Neuronal stem cell (in vitro differentiated cells): ENCODE measurements at regions not wholly inside any gene's neighbourhood (a gene's known extent, or its start where the extent isn't known, plus 50 kb on each side); places are given as distances from the start of the nearest gene placed in this dataset.
"Not testable (repeated sequence)": the region's sequence is repeated elsewhere in the genome, so short reads cannot be mapped to it uniquely, and the experiment has no call there.

ENCODE experiments used
- DNase-seq: peaks from one replicate; pipeline ENCODE4 v3.0.0-alpha.2; 2013; ENCODE audit warnings: low spot score
- H2AFZ ChIP-seq: one replicate; pipeline ENCODE4 v1.6.1; 2013; ENCODE audit warnings: mild to moderate bottlenecking, low read length, inconsistent platforms
- H2AK5ac ChIP-seq: 2 replicates; pipeline ENCODE4 v1.6.1; 2013; ENCODE audit warnings: low read depth, mild to moderate bottlenecking, inconsistent platforms, low read length, moderate library complexity, mixed read lengths
- H2BK120ac ChIP-seq: 2 replicates; pipeline ENCODE4 v1.6.1; 2013; ENCODE audit warnings: low read depth, mild to moderate bottlenecking, inconsistent platforms, low read length, moderate library complexity, mixed read lengths
- H2BK12ac ChIP-seq: one replicate; pipeline ENCODE4 v1.6.1; 2013; ENCODE audit warnings: low read length, inconsistent platforms
- H2BK15ac ChIP-seq: 2 replicates; pipeline ENCODE4 v1.6.1; 2013; ENCODE audit warnings: mild to moderate bottlenecking, low read length, inconsistent platforms, mixed read lengths
- H2BK5ac ChIP-seq: one replicate; pipeline ENCODE4 v1.6.1; 2013; ENCODE audit warnings: inconsistent platforms, mild to moderate bottlenecking, low read length, moderate library complexity
- H3K14ac ChIP-seq: one replicate; pipeline ENCODE4 v1.6.1; 2013; ENCODE audit warnings: low read length, inconsistent platforms
- H3K18ac ChIP-seq: 2 replicates; pipeline ENCODE4 v1.6.1; 2013; ENCODE audit warnings: low read length, inconsistent platforms
- H3K23ac ChIP-seq: 2 replicates; pipeline ENCODE4 v1.6.1; 2013; ENCODE audit warnings: low read depth, mild to moderate bottlenecking, mixed read lengths, low read length, inconsistent platforms; ENCODE audit not compliant: poor library complexity
- H3K27ac ChIP-seq: replicated peaks from 3 replicates; pipeline ENCODE4 v1.5.1; 2013; ENCODE audit warnings: low read length, inconsistent platforms
- H3K27me3 ChIP-seq, 3 experiments: 2 replicates each; pipeline ENCODE4 v1.6.1; 2013; ENCODE audit warnings: low read length in 3 of 3, mild to moderate bottlenecking in 2 of 3, inconsistent platforms in 1 of 3, low read depth in 1 of 3, mixed read lengths in 1 of 3, moderate library complexity in 1 of 3; ENCODE audit not compliant: control insufficient read depth in 3 of 3, insufficient read depth in 3 of 3
- H3K36me3 ChIP-seq, 2 donors: replicated peaks in 1 of 2; 2 replicates each; pipeline ENCODE4 v1.6.1; 2013; ENCODE audit warnings: low read length in 2 of 2; ENCODE audit not compliant: control insufficient read depth in 2 of 2, insufficient read depth in 2 of 2
- H3K4ac ChIP-seq: 2 replicates; pipeline ENCODE4 v1.6.1; 2013; ENCODE audit warnings: inconsistent platforms, mild to moderate bottlenecking, low read length, moderate library complexity
- H3K4me1 ChIP-seq, 2 donors: 1 replicate in 1 of 2; 2 replicates in 1 of 2; pipeline ENCODE4 v1.6.1; 2013; ENCODE audit warnings: low read length in 2 of 2, low read depth in 1 of 2; ENCODE audit not compliant: control insufficient read depth in 2 of 2, insufficient read depth in 1 of 2
- H3K4me2 ChIP-seq: one replicate; pipeline ENCODE4 v1.6.1; 2013; ENCODE audit warnings: mild to moderate bottlenecking, low read length, inconsistent platforms; ENCODE audit not compliant: insufficient read depth, poor library complexity, severe bottlenecking
- H3K4me3 ChIP-seq, 2 donors: 2 replicates each; pipeline ENCODE4 v1.5.1; 2013; ENCODE audit warnings: low read length in 2 of 2, mild to moderate bottlenecking in 2 of 2, inconsistent platforms in 1 of 2, moderate library complexity in 1 of 2
- H3K79me1 ChIP-seq: one replicate; pipeline ENCODE4 v1.6.1; 2013; ENCODE audit warnings: low read depth, mild to moderate bottlenecking, inconsistent platforms, low read length, moderate library complexity
- H3K9ac ChIP-seq: one replicate; pipeline ENCODE4 v1.6.1; 2013; ENCODE audit warnings: mild to moderate bottlenecking, low read depth, low read length, inconsistent platforms; ENCODE audit not compliant: poor library complexity
- H3K9me3 ChIP-seq, 2 donors: replicated peaks in 1 of 2; 2 replicates each; pipeline versions ENCODE3 to v1.6.1; 2013; ENCODE audit warnings: low read length in 2 of 2, mild to moderate bottlenecking in 2 of 2, inconsistent platforms in 1 of 2, low read depth in 1 of 2, mixed read lengths in 1 of 2, moderate library complexity in 1 of 2; ENCODE audit not compliant: control insufficient read depth in 2 of 2, insufficient read depth in 1 of 2
- H4K8ac ChIP-seq: one replicate; pipeline ENCODE4 v1.6.1; 2013; ENCODE audit warnings: low read depth, mild to moderate bottlenecking, inconsistent platforms, low read length, moderate library complexity
- H4K91ac ChIP-seq: one replicate; pipeline ENCODE4 v1.6.1; 2013; ENCODE audit warnings: low read length, low read depth, mild to moderate bottlenecking, inconsistent platforms; ENCODE audit not compliant: poor library complexity
- WGBS, 2 donors: extraction: QIAGEN DNeasy Blood & Tissue Kit; methylation state at CpG; one replicate each; pipeline ENCODE4 v1.1.7; 2013; ENCODE audit warnings: missing lambda C conversion rate in 2 of 2, mixed read lengths in 1 of 2; ENCODE audit not compliant: insufficient read length in 2 of 2, insufficient replicate concordance in 1 of 2; ENCODE audit errors: extremely low coverage in 2 of 2; 5-methylcytosine and 5-hydroxymethylcytosine counted together

DNA sequence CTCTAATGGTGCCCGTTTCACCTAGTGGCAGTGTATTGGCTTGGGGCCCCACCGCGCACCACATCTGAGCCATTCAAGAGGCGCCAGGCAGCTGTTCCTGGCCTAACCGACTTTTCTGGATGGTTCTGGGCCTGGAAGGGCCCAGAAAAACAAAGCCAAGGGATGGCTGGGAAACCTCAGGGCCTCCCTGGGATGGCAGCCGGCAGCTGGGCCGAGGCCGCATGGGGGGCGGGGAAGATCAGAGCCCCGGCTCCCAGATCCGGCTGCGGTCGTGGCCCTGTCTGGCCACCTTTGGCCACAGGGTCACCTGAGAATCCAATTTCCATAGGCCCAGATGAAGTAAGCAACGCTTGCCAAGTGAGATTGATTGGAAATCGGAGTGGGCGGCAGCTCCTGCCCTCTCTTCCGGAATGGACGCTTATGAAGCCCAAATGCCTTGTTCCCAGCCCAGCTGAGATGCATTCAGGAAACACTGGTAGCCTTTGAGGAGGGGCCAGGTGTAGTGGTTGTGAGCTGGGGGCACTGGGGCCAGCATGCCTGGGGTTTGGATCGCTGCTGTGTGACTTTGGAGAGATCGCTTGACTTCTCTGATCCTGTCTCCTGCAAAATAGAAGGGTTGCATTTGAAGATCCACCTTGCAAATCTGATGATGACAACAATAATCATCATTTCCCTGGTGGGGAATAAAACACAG is 163.8 kb upstream of the GSE1 start:
- Histone ChIP-seq H2AFZ (no peak overlapping the region), H4K8ac (no peak overlapping the region), H3K27me3 (peaks cover 0 to 15% (median 10%) of the 10 kb centered on the region in 3 experiments), H3K4ac (no peak overlapping the region), H3K4me3 (no peak overlapping the region), H2BK120ac (no peak overlapping the region), H2BK5ac (no peak overlapping the region), H3K14ac (no peak overlapping the region), H3K79me1 (no peaks in the 10 kb centered on the region), H3K23ac (no peak overlapping the region), H3K4me2 (no peak overlapping the region), H3K4me1 (peaks cover 9 to 41% of the 10 kb centered on the region in 2 donors), H2AK5ac (peak overlapping the region; percentile 16), H3K36me3 (no peaks in the 10 kb centered on the region), H2BK12ac (no peak overlapping the region), H4K91ac (no peak overlapping the region), H3K9me3 (no peaks in the 10 kb centered on the region), H3K18ac (peak overlapping the region; percentile 62), H2BK15ac (no peak overlapping the region), H3K27ac (no peak overlapping the region), H3K9ac (no peak overlapping the region)
- no CpG with 5 or more reads among the region's 20 CpGs for WGBS, 2 donors
- no peak for DNase-seq

- peaks cover 5 to 36% of the 10 kb centered on the region in 2 donors for H3K4me1 ChIP-seq
- no peak overlapping the region for H3K27ac ChIP-seq
- no peaks in the 10 kb centered on the region for H3K36me3 ChIP-seq
- H3K9me3 ChIP-seq: no peaks in the 10 kb centered on the region
- H3K4ac ChIP-seq: no peak overlapping the region
- H4K91ac ChIP-seq: no peak overlapping the region
- H3K4me3 ChIP-seq: no peak overlapping the region
- no peak overlapping the region for H2BK12ac ChIP-seq
- no peak overlapping the region for H3K4me2 ChIP-seq
- H3K23ac ChIP-seq: no peak overlapping the region
- no peak overlapping the region for H3K18ac ChIP-seq
- WGBS, 2 donors: no CpG with 5 or more reads among the region's 7 CpGs
- H3K79me1 ChIP-seq: no peaks in the 10 kb centered on the region
- no peak overlapping the region for H2BK15ac ChIP-seq
- H4K8ac ChIP-seq: no peak overlapping the region
- H2AK5ac ChIP-seq: peak overlapping the region; percentile 16
- no peak for DNase-seq
- H2BK120ac ChIP-seq: no peak overlapping the region
- H3K14ac ChIP-seq: no peak overlapping the region
- no peak overlapping the region for H3K9ac ChIP-seq
- no peak overlapping the region for H2AFZ ChIP-seq
- no peak overlapping the region for H2BK5ac ChIP-seq
- H3K27me3 ChIP-seq: peaks cover 0 to 20% (median 7%) of the 10 kb centered on the region in 3 experiments
Observed at GRCh38 chr16:85449885-85450245, 163.3 kb upstream of the GSE1 start.

GRCh38 chr16:85451142-85451541 is 162.0 kb upstream of the GSE1 start:
- H3K27ac ChIP-seq, H3K9me3 ChIP-seq, H3K36me3 ChIP-seq, H3K4me2 ChIP-seq, H2BK15ac ChIP-seq, H3K14ac ChIP-seq, H4K8ac ChIP-seq, H3K18ac ChIP-seq, H3K9ac ChIP-seq, H3K4ac ChIP-seq, H3K79me1 ChIP-seq, H2BK120ac ChIP-seq, H2BK5ac ChIP-seq, H3K23ac ChIP-seq, H4K91ac ChIP-seq, DNase-seq, H2AFZ ChIP-seq, H2BK12ac ChIP-seq, H2AK5ac ChIP-seq, H3K4me3 ChIP-seq: not testable (repeated sequence)
- Histone ChIP-seq H3K4me1 (peaks cover 5 to 35% of the 10 kb centered on the region in 2 donors), H3K27me3 (peaks cover 0 to 28% (median under 1%) of the 10 kb centered on the region in 3 experiments)
- no CpG with 5 or more reads among the region's 11 CpGs for WGBS, 2 donors

DNA sequence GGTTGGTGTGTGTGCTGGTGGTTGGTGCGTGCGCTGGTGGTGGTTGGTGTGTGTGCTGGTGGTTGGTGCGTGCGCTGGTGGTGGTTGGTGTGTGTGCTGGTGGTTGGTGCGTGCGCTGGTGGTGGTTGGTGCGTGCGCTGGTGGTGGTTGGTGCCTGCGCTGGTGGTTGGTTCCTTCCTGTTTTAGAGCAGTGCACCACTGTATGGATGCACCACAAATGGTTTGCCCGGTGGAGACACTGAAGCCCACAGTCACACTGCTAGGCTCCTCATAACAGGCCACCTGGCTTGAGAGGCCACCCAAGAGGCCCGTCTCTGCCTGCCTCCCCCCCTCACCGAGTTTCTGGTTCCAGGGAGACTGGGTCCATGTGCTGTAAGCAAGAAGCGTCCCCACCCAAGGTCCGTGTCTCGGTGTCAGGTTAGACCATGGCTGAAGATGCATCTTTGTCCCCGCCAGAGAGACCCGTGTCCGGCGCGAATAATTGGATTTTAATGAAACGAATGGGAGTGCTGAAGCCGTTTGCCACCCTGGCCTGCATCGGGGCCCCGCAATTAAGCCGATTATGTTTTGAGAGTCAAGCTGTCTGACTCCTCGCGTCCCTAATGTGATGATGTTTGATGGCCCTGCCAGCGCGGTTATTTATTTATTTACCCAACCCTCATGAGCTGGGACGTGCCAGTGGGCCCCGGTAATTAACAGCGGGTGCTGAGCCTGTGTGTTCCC is 161.3 kb upstream of the GSE1 start:
- peaks cover 0 to 29% (median 0%) of the 10 kb centered on the region in 3 experiments for H3K27me3 ChIP-seq
- H3K14ac ChIP-seq: peak overlapping the region; percentile 38
- H2AFZ ChIP-seq: no peak overlapping the region
- no peaks in the 10 kb centered on the region for H3K9me3 ChIP-seq
- no peaks in the 10 kb centered on the region for H3K36me3 ChIP-seq
- no peaks in the 10 kb centered on the region for H3K79me1 ChIP-seq
- no peak overlapping the region for H3K4ac ChIP-seq
- no CpG with 5 or more reads among the region's 32 CpGs for WGBS, 2 donors
- H2AK5ac ChIP-seq: peak overlapping the region; percentile 48
- H2BK120ac ChIP-seq: no peak overlapping the region
- H3K23ac ChIP-seq: no peak overlapping the region
- peak overlapping the region; percentile 90 for H2BK12ac ChIP-seq
- no peak overlapping the region for H3K27ac ChIP-seq
- H2BK15ac ChIP-seq: peak overlapping the region; percentile 63
- H3K9ac ChIP-seq: no peak overlapping the region
- H4K91ac ChIP-seq: no peak overlapping the region
- peak overlapping the region; percentile 35 for H2BK5ac ChIP-seq
- H3K4me2 ChIP-seq: no peak overlapping the region
- H3K4me3 ChIP-seq: no peak overlapping the region
- no peak for DNase-seq
- peaks cover 7 to 35% of the 10 kb centered on the region in 2 donors for H3K4me1 ChIP-seq
- no peak overlapping the region for H4K8ac ChIP-seq
- H3K18ac ChIP-seq: no peak overlapping the region
